HL-60/S4 treated with retinoic acid at 250 ng/mL for 4 days and 3 days (cell line): ENCODE measurements at regions not wholly inside any gene's neighbourhood (a gene's known extent, or its start where the extent isn't known, plus 50 kb on each side); places are given as distances from the start of the nearest gene placed in this dataset.
"Not testable (repeated sequence)": the region's sequence is repeated elsewhere in the genome, so short reads cannot be mapped to it uniquely, and the experiment has no call there.

Experiments used
- in situ Hi-C: fragments of 300-500 bp; cut with MboI; formaldehyde crosslinking; loops from 2 replicates; pipeline ENCODE4 v1.7.0; 2022; ENCODE audit warnings: low sequenced_read_pairs

- in situ Hi-C loops, result no loop called here
Measured at GRCh38 chr3:194054540-194054939, 81.4 kb upstream of the HES1 start.

GRCh38 chr3:194054961-194055360 lies 81.0 kb upstream of the HES1 start:
- in situ Hi-C loops, result no loop called here

GRCh38 chr3:194056323-194056722 lies 79.6 kb upstream of the HES1 start:
- in situ Hi-C loops, result not testable (repeated sequence)

- in situ Hi-C loops, result no loop called here
Measured at GRCh38 chr3:194056731-194057415, 79.1 kb upstream of the HES1 start.

- in situ Hi-C loops, result no loop called here
Measured at GRCh38 chr3:194057570-194058188, 78.3 kb upstream of the HES1 start.

- in situ Hi-C loops, result no loop called here
Measured at GRCh38 chr3:194058189-194058571, 77.8 kb upstream of the HES1 start.

- in situ Hi-C loops, result no loop called here
Measured at GRCh38 chr3:194058753-194059152, 77.2 kb upstream of the HES1 start.

- in situ Hi-C loops, result no loop called here
Measured at GRCh38 chr3:194061421-194062030, 74.4 kb upstream of the HES1 start.

GRCh38 chr3:194062830-194063229 lies 73.1 kb upstream of the HES1 start:
- in situ Hi-C loops, result no loop called here

- in situ Hi-C loops, result no loop called here
Measured at GRCh38 chr3:194064380-194065332, 71.3 kb upstream of the HES1 start.

GRCh38 chr3:194067327-194067726 lies 68.6 kb upstream of the HES1 start:
- in situ Hi-C loops, result not testable (repeated sequence)

- in situ Hi-C loops, result no loop called here
Measured at GRCh38 chr3:194067949-194068362, 68.0 kb upstream of the HES1 start.

GRCh38 chr3:194069421-194070219 lies 66.3 kb upstream of the HES1 start:
- in situ Hi-C loops, result no loop called here

GRCh38 chr3:194070220-194070633 lies 65.7 kb upstream of the HES1 start:
- in situ Hi-C loops, result no loop called here

GRCh38 chr3:194070634-194071409 lies 65.1 kb upstream of the HES1 start:
- in situ Hi-C loops, result no loop called here

GRCh38 chr3:194072097-194072428 lies 63.9 kb upstream of the HES1 start:
- in situ Hi-C loops, result no loop called here

- in situ Hi-C loops, result no loop called here
Measured at GRCh38 chr3:194072691-194073279, 63.2 kb upstream of the HES1 start.

GRCh38 chr3:194073926-194074325 lies 62.0 kb upstream of the HES1 start:
- in situ Hi-C loops, result no loop called here

GRCh38 chr3:194075088-194075615 lies 60.8 kb upstream of the HES1 start:
- in situ Hi-C loops, result no loop called here
